ENCODE measurements at regions not wholly inside any gene's neighbourhood (a gene's known extent, or its start where the extent isn't known, plus 50 kb on each side); places are given as distances from the start of the nearest gene placed in this dataset.

DNA sequence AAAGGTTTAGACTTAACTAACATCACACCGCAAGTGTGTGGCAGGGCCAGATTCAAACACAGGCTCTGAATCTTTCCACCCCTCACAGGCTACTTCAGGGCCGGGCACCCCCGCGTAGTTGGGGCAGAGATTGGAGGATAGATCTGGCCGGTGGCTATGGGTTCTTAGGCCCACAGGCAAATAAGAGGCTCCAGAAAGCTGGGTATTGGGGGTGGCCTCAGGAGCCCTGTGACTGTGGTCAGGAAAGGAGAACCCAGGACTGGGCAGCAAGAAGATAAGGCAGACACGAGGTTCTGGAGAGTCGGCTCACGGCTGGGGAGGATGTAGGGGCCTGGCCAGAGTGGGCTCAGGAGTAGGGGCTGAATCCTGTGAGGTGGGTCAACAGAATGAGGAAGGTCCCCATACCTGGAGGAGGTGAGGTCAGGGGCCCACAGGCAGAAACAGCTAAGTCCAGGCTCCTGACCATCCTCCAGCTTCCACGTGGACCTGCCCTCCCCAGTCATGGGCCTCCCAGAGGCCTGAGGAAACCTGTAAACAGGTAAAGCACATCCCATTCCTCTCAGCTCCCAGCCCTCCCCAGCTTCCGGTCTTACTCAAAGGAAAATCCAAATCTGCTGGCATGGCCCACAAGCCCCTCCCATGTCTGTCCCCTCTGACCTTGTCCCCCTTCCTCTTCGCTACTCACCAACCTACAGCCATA, 306.2 kb downstream of the MATN1 start:
- no peak for DNase-seq

DNA sequence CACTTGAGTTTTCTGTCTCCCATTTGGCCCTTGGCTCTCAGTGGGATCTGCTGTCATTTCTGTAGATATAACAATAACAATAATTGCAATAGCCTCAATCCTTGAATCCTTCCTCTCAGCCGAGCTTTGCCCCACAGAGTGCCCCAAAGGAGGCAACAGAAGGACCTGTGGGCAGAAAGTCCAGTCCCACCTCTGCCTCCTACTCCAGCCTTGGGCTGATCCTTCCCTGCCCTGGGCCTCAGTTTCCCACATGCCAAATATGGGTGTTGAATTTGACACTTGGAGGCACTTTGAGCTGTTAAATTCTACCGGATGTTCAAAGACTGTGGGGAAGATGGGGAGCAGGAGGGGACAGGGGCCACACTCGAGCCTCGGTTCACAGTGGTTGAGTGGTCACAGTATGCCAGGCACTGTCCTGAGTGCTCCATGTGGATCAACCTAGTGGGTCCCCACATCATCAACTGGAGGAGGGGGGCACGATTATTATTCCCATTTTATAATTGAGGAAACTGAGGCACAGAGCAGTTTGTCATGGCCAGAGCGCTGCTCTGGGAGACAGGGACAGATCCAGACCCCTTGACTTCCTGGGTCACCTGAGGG, 307.1 kb downstream of the MATN1 start:
- DNase-seq = no peak

GRCh38 chr1:30415171-30415940, 308.0 kb downstream of the MATN1 start:
- DNase-seq = no peak

DNA sequence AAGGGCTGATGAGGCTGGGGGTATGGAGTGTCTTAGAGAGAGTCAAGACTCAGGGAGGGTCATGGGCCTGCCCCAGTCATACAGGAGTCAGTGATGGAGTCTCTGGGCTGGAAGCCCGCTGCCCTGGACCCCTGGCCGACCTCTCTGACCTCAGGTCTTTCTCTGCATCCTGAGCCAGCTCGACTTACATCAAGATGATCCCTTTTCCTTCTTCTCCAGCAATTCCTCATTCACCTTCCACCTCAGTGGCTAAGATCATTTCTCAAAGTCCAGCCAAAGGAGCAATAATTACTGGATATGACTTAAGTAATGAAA, 308.6 kb downstream of the MATN1 start:
- no peak for DNase-seq

DNA sequence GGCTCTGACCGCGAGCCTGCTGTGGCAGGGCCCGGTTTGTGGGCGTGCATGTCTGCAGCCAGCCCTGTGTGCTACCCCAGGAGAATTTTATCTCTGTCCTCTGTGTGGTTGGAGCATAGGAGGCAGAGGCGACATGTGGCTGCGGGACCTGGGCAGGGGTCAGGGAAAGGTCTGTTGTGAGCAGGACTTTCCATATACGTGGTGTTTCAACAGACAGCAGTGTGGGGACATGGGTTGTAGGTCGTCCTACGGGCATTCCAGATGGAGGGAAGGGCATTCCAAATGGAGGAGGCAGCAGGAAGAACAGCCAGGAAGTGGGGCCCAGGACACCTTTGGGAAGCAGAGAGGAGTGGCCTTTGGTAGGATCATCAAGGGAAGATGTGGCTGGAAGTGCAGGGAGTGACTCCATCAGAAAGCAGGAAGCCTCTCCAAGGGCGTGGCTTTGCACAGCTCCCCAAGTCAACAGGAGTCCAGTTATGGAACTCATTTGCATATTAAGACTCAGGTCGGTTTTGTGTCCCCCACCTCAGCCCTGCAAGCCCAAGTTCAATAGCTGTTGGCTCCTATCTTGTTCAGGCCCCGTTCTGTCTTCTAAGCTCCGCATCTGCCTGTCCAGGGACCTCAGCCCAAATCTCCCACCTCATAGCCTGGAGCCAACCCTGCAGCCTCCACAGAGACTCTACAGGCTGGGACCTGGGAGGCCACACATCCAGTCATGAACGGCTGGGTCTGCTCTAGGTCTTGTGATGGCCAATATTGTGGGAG, 309.1 kb downstream of the MATN1 start:
- DNase-seq = no peak

DNA sequence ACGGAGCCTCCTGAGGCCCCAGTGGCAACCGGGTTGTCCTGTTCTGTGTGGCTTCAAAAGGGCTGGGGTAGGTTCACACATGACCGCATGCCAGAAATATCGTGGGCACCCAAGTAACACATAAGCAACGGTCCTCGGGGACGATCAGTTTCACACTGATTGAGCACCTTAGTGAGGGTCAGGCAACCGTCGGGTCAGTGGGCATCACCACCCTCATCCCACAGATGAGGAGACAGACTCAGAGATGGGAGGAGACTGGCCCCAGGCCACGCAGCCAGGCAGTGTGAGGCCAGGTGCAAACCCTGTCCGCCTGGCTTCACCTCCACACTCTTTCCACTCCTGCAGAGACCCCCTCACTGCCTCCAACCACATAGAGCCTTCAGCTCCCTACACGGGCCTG, 309.8 kb downstream of the MATN1 start:
- no peak for DNase-seq

GRCh38 chr1:30413111-30413440, 310.3 kb downstream of the MATN1 start:
- DNase-seq = no peak

DNA sequence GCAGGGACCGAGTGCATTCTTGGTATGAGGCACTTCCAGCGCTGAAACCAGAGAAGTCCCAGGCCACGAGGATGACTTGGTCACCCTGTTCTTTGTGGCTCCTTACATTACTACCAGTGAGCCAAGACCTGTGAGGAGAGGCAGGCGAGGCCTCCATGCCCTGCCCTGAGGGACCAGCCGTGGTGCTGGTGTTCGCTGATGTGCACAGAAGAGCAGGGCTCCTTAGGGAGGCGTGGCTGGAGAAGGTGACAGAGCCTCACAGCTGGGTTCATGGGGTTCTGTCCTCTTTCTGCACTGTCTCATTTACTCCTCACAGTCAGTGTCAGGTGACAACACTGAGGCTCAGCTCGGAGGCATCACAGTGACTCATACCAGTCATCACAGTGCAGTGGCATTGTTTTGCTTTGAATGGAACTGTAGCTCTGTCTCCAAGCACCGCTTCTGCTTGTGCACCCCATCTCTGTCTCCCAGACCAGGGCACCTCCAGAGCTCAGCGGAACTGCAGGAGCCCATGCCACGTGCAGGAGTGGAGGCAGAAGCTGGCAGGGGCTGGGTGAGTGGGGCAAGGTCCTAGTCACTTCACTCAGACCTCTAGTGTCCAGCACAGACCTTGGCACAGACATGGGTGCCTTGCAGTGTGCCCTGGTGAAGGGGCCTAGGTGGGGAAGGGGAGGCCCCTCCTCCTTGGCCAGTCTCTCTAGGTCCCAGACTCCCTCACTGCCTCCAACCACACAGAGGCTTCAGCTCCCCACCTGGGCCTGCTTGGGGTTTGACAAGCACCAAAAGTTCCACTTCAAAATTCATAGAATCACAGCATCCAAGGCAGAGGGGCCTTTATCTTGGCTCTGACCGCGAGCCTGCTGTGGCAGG, 310.9 kb downstream of the MATN1 start:
- no peak for DNase-seq

- DNase-seq = no peak
These were observed 312.2 kb downstream of the MATN1 start for GRCh38 chr1:30411206-30411605.

DNA sequence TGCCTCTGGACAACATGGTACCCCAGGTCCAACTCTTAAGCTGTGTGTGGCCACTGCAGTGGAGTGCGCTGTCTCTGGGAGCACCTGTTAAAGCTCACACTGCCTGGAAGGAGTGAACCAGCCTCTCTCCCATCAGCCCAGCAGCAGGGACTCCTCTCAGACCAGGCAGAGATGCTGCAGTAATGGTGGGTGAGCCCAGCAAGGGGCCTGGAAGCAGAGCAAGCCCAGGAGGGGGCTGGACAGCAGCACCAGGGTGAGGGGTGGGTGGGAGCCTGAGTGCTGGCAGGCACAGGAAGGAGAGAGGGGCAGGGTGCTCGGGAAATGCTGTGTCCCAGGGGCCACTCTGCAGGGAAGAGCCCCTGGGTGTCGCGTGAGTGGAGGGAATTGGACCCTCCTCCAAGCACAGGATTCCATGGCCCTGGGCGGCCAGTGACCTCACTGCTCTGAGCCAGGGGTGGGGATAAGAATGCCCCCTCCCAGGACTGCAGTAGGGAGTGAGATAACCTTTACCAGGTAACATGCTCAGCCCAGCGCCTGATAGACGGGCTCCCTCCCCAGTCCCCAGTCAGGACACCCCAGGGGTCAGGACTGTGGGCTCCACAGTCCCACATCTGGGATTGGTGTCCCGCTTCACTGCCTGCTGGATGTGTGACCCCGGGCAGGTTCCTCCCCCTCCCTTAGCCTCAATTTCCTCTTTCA, 313.1 kb downstream of the MATN1 start:
- DNase-seq = no peak

DNA sequence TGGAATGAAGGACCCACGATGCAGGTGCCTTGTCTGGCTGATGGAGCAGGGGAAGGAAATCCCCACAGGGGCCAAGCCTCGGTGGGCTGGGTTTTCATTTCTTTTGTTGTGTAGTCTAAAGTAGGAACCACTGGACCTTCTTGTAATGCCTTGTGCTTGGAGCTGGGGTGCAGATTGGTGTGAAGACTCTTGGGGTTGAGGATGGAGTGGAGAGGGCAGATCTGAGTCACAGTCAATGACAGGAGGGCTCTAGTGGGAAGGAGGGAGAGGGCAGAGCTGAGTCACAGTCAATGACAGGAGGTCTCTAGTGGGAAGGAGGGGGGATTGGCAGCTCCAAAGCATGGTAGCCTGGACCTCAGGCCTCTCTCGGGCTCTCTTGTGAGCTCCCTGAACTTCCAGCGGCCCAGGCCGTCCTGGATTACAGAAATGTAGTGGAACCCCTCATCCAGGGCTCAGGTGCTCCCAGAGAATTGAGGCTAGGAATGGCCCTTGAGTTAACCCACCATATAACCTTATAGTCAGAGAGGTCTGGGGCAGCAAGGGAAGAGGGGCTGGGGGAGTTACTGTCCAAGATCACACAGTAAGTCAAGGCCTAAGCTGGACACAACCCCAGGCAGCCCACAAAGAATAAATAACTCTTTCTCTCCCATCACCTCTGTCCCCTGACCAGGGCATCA, 313.8 kb downstream of the MATN1 start:
- no peak for DNase-seq

DNA sequence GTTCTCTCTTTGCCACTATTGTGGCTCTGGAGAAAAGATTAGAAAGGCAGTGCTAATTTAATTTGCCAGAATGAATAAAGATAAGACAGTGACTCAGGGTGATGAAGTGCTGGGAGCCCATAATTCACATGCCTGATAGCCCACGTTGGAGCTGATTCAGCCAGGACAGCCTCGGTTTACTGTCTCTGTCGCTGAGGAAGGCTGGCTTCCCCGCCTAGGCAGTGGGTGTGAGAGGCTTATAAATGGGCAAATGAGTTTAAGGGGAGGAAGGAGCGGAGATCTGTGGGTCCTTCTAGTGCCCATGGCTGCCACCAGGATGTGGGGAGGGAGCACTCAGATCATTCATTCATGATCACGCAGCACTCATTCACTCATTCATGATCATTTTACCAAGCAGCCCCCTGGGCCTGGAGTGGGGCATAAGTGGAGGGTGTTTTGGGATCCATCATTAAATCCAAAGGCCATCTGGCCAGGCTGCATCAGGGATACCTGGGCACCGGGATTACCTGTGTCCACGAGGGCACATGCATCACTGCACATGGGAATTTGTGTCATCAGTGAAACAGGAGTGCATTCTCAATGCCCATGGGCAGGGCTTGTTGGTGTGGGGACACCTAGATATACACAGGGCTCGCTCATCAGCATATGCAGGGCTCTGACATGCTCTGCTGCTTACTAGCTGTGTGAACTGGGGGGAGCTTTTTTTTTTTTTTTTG, 315.4 kb downstream of the MATN1 start:
- DNase-seq = no peak

DNA sequence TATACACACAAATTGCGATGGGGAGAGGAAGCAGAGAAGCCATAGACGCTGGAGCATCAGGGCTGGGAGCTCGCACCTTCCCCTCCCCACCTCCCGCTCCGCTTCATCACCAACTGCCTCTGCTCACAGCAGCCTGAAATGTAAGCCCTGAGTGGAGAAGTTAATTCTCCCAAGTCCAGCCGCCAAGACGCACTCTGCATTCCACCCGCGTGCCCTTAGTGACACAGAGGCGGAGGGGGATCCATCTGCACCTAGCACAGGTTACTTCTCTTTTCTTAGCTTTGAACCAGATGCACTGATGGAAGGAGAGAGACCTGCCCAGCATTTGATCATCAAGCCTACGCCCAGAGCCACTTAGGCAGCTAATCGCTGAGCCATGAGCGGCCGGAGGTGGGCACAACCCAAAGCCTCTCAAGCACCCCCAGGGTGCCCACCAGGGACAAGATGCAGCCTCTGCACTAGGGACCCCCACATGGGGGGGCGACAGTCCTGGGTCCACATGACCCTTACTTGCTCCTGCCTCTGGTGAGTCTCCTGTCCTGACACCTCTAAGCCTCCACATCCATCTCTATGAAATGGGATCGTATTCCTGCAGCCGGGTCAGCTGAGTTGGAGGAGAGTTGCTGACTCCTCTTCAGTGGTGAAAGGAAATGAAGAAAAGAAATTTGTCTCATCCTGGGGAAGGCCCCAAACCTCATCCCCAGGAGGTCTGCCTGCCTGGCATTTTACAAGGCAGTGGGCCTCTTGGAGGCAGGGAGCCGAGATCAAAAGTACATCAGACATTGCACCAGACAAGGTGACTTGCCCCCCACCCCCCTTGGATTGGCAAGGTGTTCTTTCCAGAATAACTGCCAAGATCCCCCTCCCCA, 316.2 kb downstream of the MATN1 start:
- DNase-seq = no peak

DNA sequence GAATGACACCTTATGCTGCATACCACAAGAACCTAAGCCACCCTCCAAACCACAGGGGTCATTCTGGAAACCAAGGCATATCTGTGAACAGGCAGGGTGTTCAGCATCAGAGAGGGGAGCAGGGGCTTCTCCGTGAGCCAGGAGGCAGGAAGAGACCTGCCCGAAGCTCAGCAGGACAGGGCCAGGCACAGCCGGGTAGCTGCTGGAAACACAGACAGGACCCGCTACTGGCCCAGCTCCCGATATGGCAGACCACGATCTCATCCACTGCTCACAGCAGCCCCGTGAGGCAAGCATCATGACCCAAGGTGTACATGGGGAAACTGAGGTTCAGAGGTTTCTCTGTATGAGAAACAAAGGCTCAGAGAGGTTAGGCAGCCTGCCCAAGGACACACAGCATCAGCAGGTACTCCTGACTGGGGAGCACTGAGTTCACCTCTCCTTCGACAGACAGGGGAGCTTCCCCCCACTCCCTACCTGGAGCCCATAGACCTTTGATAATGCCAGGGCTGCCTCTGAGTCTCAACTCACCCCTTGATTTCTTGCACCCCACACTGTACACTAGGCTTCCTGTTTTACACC, 317.7 kb downstream of the MATN1 start:
- no peak for DNase-seq

DNA sequence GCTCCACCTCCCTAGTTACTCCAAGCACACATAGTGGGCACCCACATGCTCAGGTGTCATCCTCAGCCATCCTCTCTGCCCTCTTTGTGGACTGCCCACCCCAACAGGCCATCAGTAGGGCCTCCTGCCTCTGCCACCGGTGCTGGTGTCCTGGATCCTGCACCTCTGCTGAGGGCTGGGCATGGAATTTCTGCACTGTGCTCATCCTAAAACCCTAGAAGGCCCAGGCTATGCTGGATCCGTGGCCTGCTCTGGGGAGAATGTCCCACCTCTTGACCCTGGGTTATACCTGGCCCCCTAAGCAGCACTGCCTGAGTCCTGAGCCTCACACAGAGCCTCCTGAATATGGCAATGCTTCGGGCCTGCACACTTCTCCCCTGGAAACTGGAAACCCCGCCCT, 318.3 kb downstream of the MATN1 start:
- no peak for DNase-seq

DNA sequence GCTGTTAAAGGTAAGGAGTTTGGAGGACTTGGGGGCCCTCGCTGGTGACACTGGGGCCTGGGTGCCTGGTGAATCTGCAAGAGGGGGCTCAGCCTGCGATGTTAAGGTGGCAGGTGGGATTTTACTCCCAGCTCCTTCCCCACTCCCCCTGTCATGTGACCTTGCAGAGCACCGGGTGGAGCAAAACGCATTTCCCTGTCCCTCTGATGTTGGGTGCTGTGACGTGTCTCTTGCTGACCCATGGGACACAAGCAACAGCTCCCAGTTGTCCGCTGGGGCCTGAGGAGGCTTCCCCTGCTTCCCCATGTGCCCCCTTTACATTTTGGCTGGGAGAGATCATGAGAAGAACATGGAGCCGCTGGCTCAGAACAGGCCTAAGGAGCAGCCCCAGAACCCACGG, 319.0 kb downstream of the MATN1 start:
- no peak for DNase-seq

- DNase-seq = no peak
These were observed 319.7 kb downstream of the MATN1 start for GRCh38 chr1:30403726-30404125.

GRCh38 chr1:30403061-30403645, 320.2 kb downstream of the MATN1 start:
- DNase-seq = no peak

DNA sequence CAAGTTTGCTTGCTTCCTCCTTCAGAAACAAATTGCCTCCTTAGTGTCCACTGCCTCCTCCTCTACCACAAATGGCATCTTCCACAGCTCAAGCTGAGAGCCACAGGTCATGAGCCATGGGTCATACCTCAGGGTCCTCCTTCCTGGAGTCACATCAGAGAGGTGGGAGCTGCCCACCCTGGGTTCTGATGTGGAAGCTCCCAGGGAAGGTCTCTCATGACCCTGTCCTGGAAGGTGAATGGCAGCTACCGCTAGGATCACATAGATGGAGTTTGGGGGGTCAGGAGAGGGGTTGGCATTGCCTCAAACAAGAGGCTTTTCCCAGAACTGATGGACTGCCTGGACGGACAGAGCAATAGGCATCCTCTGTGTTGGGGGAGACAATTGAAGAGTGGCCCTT, 321.4 kb downstream of the MATN1 start:
- no peak for DNase-seq
